PC-9 (cell line): ENCODE measurements at regions not wholly inside any gene's neighbourhood (a gene's known extent, or its start where the extent isn't known, plus 50 kb on each side); places are given as distances from the start of the nearest gene placed in this dataset.
A peak's percentile ranks its signal among the peaks of the same experiment; 100 is the strongest.

Source experiments
- BruUV-seq: library from RNA; stranded (reverse); fragments of 400-500 nt; replicated peaks from 2 replicates; lab custom pipeline; 2021; lab: Mats Ljungman, UMichigan
- CTCF ChIA-PET: fragments of 300-600 bp; sonication (Branson Sonifier 250); formaldehyde crosslinking; loops from one replicate; lab custom pipeline; 2022; ENCODE audit warnings: antibody characterized with exemption; lab: Charles Lee
- POLR2A ChIA-PET: fragments of 300-600 bp; sonication (Branson Sonifier 250); formaldehyde crosslinking; loops from one replicate; lab custom pipeline; 2022; ENCODE audit warnings: antibody characterized with exemption; ENCODE audit not compliant: unreplicated experiment; lab: Charles Lee
- DNase-seq, 2 experiments: peaks; one replicate each; pipeline versions ENCODE4 v3.0.0 to v3.0.0-alpha.2; 2015 to 2022; ENCODE audit warnings: mixed read lengths in 1 of 2
- H2AFZ ChIP-seq: fragments of 200-600 bp; sonication (generic); 2 replicates; pipeline ENCODE4 v1.8.1; 2017; ENCODE audit warnings: antibody characterized with exemption
- H3F3A ChIP-seq: fragments of 200-600 bp; sonication (generic); 2 replicates; pipeline ENCODE4 v1.8.1; 2017; ENCODE audit warnings: antibody characterized with exemption, mild to moderate bottlenecking, low read depth; ENCODE audit not compliant: insufficient read depth
- H3K27ac ChIP-seq: fragments of 200-600 bp; sonication (generic); 2 replicates; pipeline ENCODE4 v1.6.1; 2016; ENCODE audit warnings: mixed run types
- H3K27me3 ChIP-seq: fragments of 200-600 bp; sonication (generic); 2 replicates; pipeline ENCODE4 v1.6.1; 2016; ENCODE audit warnings: low read depth, mixed run types; ENCODE audit not compliant: insufficient read depth
- H3K36me3 ChIP-seq: fragments of 200-600 bp; sonication (generic); 2 replicates; pipeline ENCODE4 v1.6.1; 2016; ENCODE audit warnings: low read depth, mixed run types
- H3K4me1 ChIP-seq: fragments of 200-600 bp; sonication (generic); replicated peaks from 2 replicates; pipeline ENCODE4 v1.6.1; 2016; ENCODE audit warnings: mixed run types; ENCODE audit not compliant: insufficient read depth
- H3K4me2 ChIP-seq: fragments of 200-600 bp; sonication (generic); 2 replicates; pipeline ENCODE4 v1.6.1; 2017; ENCODE audit warnings: mixed run types
- H3K4me3 ChIP-seq: fragments of 200-600 bp; sonication (generic); 2 replicates; pipeline ENCODE4 v1.6.1; 2016; ENCODE audit warnings: mixed run types
- H3K79me2 ChIP-seq: fragments of 200-600 bp; sonication (generic); 2 replicates; pipeline ENCODE4 v1.6.1; 2017; ENCODE audit warnings: low read depth, mixed run types
- H3K9me2 ChIP-seq: fragments of 200-600 bp; sonication (generic); 2 replicates; pipeline ENCODE4 v1.8.1; 2017; ENCODE audit warnings: mild to moderate bottlenecking; ENCODE audit not compliant: insufficient read depth
- H3K9me3 ChIP-seq: fragments of 200-600 bp; sonication (generic); 2 replicates; pipeline ENCODE4 v1.8.1; 2016; ENCODE audit warnings: low read depth; ENCODE audit not compliant: insufficient read depth
- H4K20me1 ChIP-seq: fragments of 200-600 bp; sonication (generic); 2 replicates; pipeline ENCODE4 v1.8.1; 2017; ENCODE audit not compliant: insufficient read depth
- EZH2 ChIP-seq: fragments of 200-600 bp; sonication (generic); IDR thresholded peaks from 2 replicates; pipeline ENCODE4 v1.8.0; 2017; ENCODE audit warnings: antibody characterized with exemption, low read depth
- intact Hi-C: fragments of 100-400 bp; cut with micrococcal nuclease; formaldehyde crosslinking; loops from one replicate; pipeline ENCODE4 v1.10.0; 2022; ENCODE audit not compliant: unreplicated experiment
- TF ChIP-seq, protein P1 (sequence below): fragments of 200-600 bp; sonication (generic); conservative IDR thresholded peaks from 2 replicates; pipeline ENCODE4 v1.6.1; 2017; ENCODE audit warnings: mixed run types, antibody characterized with exemption, mild to moderate bottlenecking, moderate library complexity

DNA sequence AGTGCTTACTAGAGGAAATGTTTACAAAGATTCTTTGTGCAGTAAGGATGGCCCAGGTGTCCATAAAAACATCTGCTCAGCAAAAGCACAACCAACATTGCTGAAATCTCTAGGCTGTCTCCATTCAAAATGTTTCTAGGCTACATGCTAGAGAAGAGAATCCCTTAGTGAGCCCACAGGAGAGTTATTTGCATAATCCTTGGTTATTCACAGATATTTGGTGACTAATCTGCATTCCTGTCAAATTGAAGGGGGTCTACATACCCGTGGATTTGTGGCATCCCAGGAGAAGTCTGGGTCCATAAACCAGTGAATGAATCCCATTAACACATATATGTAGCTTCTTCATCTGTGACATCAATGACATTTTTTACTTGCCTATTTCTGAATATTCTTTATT is 261.3 kb upstream of the ESRRG start:
- no peaks in the 10 kb centered on the region for H3K79me2 ChIP-seq
- no peaks in the 10 kb centered on the region; the same call in 1 of the 2 replicates for H3K9me3 ChIP-seq
- no peaks in the 10 kb centered on the region for H3K4me1 ChIP-seq
- H3K4me3 ChIP-seq: no peak overlapping the region
- CTCF ChIA-PET: no interaction called here
- no peaks in the 10 kb centered on the region for H3K9me2 ChIP-seq
- intact Hi-C loops: no loop called here
- H2AFZ ChIP-seq: no peak overlapping the region
- H3K27me3 ChIP-seq: no peaks in the 10 kb centered on the region
- no peaks in the 10 kb centered on the region for H3K36me3 ChIP-seq
- no peaks in the 10 kb centered on the region for H4K20me1 ChIP-seq
- no peak overlapping the region for H3K27ac ChIP-seq
- no peaks in the 10 kb centered on the region for H3F3A ChIP-seq
- POLR2A ChIA-PET: no interaction called here
- H3K4me2 ChIP-seq: no peak overlapping the region
- BruUV-seq: no TSS peak
- TF ChIP-seq EZH2: no peak
- TF ChIP-seq, protein P1, sequence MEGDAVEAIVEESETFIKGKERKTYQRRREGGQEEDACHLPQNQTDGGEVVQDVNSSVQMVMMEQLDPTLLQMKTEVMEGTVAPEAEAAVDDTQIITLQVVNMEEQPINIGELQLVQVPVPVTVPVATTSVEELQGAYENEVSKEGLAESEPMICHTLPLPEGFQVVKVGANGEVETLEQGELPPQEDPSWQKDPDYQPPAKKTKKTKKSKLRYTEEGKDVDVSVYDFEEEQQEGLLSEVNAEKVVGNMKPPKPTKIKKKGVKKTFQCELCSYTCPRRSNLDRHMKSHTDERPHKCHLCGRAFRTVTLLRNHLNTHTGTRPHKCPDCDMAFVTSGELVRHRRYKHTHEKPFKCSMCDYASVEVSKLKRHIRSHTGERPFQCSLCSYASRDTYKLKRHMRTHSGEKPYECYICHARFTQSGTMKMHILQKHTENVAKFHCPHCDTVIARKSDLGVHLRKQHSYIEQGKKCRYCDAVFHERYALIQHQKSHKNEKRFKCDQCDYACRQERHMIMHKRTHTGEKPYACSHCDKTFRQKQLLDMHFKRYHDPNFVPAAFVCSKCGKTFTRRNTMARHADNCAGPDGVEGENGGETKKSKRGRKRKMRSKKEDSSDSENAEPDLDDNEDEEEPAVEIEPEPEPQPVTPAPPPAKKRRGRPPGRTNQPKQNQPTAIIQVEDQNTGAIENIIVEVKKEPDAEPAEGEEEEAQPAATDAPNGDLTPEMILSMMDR: no peak
- DNase-seq: no peak

DNA sequence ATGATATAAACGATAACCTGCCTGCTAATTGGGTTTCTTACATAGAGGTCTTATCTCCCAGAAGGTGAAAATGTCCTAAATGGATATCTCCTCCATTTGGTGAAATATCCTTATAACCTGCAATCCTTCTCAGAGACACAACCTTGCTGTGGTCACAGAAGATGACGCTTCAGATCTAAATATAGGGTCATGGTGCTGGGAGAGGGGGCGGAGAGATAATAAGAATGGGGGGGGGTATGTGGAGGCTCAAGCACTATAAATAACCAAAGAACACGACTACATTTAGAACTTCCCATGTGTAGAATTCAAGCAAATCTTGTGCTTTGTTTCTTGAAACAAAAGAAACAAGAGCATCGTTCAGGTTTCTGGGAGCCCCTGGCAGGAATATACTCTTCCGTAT is 260.6 kb upstream of the ESRRG start:
- ChIA-PET POLR2A (no interaction called here), CTCF (no interaction called here)
- Histone ChIP-seq H3K36me3 (no peaks in the 10 kb centered on the region), H4K20me1 (no peaks in the 10 kb centered on the region), H3K4me3 (no peak overlapping the region), H3K9me2 (no peaks in the 10 kb centered on the region), H3K4me1 (no peaks in the 10 kb centered on the region), H3K4me2 (no peak overlapping the region), H3K27me3 (no peaks in the 10 kb centered on the region), H3K27ac (no peak overlapping the region), H3K9me3 (no peaks in the 10 kb centered on the region; the same call in 1 of the 2 replicates), H2AFZ (no peak overlapping the region), H3F3A (no peaks in the 10 kb centered on the region), H3K79me2 (no peaks in the 10 kb centered on the region)
- TF ChIP-seq EZH2: no peak
- TF ChIP-seq, protein P1: no peak
- no peak for DNase-seq
- intact Hi-C loops: no loop called here
- BruUV-seq: no TSS peak

DNA sequence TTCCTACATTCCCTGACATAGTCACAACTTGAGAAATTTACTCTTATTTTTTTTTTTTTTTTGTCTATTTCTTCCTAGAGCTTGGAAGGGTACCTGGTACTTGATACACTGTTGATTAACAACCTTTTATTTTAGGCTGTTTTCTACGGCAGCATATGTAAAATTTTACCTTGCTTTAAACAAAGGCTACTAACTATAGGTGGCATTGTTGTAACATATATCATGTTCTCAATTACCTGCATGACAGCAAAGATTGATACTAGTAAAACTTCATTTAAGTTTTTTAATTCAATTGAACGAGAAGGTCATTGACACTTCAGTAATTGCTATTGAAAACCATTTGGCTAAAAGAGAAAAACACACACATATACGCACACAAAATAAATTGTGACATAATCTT is 238.3 kb upstream of the ESRRG start:
- H3K4me3 ChIP-seq: no peak overlapping the region
- POLR2A ChIA-PET: no interaction called here
- no peaks in the 10 kb centered on the region for H3K9me3 ChIP-seq
- H3K27me3 ChIP-seq: no peaks in the 10 kb centered on the region
- H3F3A ChIP-seq: no peaks in the 10 kb centered on the region
- no peak for DNase-seq
- no peaks in the 10 kb centered on the region for H4K20me1 ChIP-seq
- no peak overlapping the region for H3K4me2 ChIP-seq
- H3K4me1 ChIP-seq: no peaks in the 10 kb centered on the region
- no peak overlapping the region for H2AFZ ChIP-seq
- intact Hi-C loops: loop anchor here (2.0 kb wide), 1 partner anchor 1209 kb away; no protein-coding TSS in a partner anchor
- no TSS peak for BruUV-seq
- no peaks in the 10 kb centered on the region for H3K79me2 ChIP-seq
- H3K27ac ChIP-seq: no peak overlapping the region
- H3K36me3 ChIP-seq: no peaks in the 10 kb centered on the region
- no peaks in the 10 kb centered on the region for H3K9me2 ChIP-seq
- TF ChIP-seq, protein P1: peak; percentile 28; the same call in 1 of the 2 replicates
- TF ChIP-seq EZH2: no peak
- CTCF ChIA-PET: no interaction called here
